PC-3 (cell line): ENCODE measurements at regions not wholly inside any gene's neighbourhood (a gene's known extent, or its start where the extent isn't known, plus 50 kb on each side); places are given as distances from the start of the nearest gene placed in this dataset.
A peak's percentile ranks its signal among the peaks of the same experiment; 100 is the strongest.

Source experiments
- ATAC-seq: fragments of 200-7000 bp; cut with Tn5 transposase; 2 replicates; pipeline ENCODE4 v1.9.1; 2020; ENCODE audit warnings: mild to moderate bottlenecking, moderate library complexity
- BruUV-seq: library from RNA; stranded (reverse); fragments of 400-500 nt; replicated peaks from 2 replicates; lab custom pipeline; 2021; lab: Mats Ljungman, UMichigan
- CTCF ChIA-PET: fragments of 300-600 bp; sonication (Branson Sonifier 250); formaldehyde crosslinking; loops from one replicate; lab custom pipeline; 2022; ENCODE audit warnings: antibody characterized with exemption; lab: Charles Lee
- POLR2A ChIA-PET: fragments of 300-600 bp; sonication (Branson Sonifier 250); formaldehyde crosslinking; loops from one replicate; lab custom pipeline; 2022; ENCODE audit warnings: antibody characterized with exemption; ENCODE audit not compliant: unreplicated experiment; lab: Charles Lee
- DNase-seq: peaks from one replicate; pipeline ENCODE4 v3.0.0-alpha.2; 2015
- H2AFZ ChIP-seq: fragments of 300-600 bp; sonication (generic); 2 replicates; pipeline ENCODE4 v1.6.0; 2016; ENCODE audit warnings: antibody characterized with exemption, low read length
- H3F3A ChIP-seq: fragments of 300-600 bp; sonication (generic); one replicate; pipeline ENCODE4 v1.6.0; 2017; ENCODE audit warnings: antibody characterized with exemption, low read length, control low read depth, mild to moderate bottlenecking; ENCODE audit not compliant: unreplicated experiment
- H3K27ac ChIP-seq: fragments of 300-600 bp; sonication (generic); 2 replicates; pipeline ENCODE4 v1.5.1; 2016; ENCODE audit warnings: mild to moderate bottlenecking, low read length
- H3K27me3 ChIP-seq: fragments of 300-600 bp; sonication (generic); 2 replicates; pipeline ENCODE4 v1.6.1; 2016; ENCODE audit warnings: low read length, mixed read lengths
- H3K36me3 ChIP-seq: fragments of 300-600 bp; sonication (generic); 2 replicates; pipeline ENCODE4 v1.6.1; 2016; ENCODE audit warnings: low read depth, mixed run types, low read length, mixed read lengths
- H3K4me1 ChIP-seq: fragments of 300-600 bp; sonication (generic); 2 replicates; pipeline ENCODE4 v1.5.1; 2016; ENCODE audit warnings: low read length; ENCODE audit not compliant: insufficient read depth
- H3K4me2 ChIP-seq: fragments of 300-600 bp; sonication (generic); 2 replicates; pipeline ENCODE4 v1.6.0; 2016; ENCODE audit warnings: low read length
- H3K4me3 ChIP-seq: fragments of 300-600 bp; sonication (generic); 2 replicates; pipeline ENCODE4 v1.5.1; 2016; ENCODE audit warnings: mild to moderate bottlenecking, low read length, mixed read lengths
- H3K79me2 ChIP-seq: fragments of 300-600 bp; sonication (generic); 2 replicates; pipeline ENCODE4 v1.6.1; 2017; ENCODE audit warnings: low read length, mixed read lengths
- H3K9ac ChIP-seq: fragments of 300-600 bp; sonication (generic); 2 replicates; pipeline ENCODE4 v1.6.0; 2016; ENCODE audit warnings: mild to moderate bottlenecking, low read length
- H3K9me2 ChIP-seq: fragments of 300-600 bp; sonication (generic); replicated peaks from 2 replicates; pipeline ENCODE4 v1.6.1; 2016; ENCODE audit warnings: mixed run types, low read length, mixed read lengths
- H3K9me3 ChIP-seq: fragments of 300-600 bp; sonication (generic); 2 replicates; pipeline ENCODE4 v1.6.1; 2016; ENCODE audit warnings: low read length, mixed read lengths
- H4K20me1 ChIP-seq: fragments of 300-600 bp; sonication (generic); 2 replicates; pipeline ENCODE4 v1.6.1; 2016; ENCODE audit warnings: low read length, mixed read lengths
- EZH2 ChIP-seq: fragments of 300-600 bp; sonication (generic); IDR thresholded peaks from one replicate; pipeline ENCODE4 v1.6.1; 2017; ENCODE audit warnings: antibody characterized with exemption, mild to moderate bottlenecking, low read length; ENCODE audit not compliant: unreplicated experiment
- EZH2phosphoT487 ChIP-seq: fragments of 300-600 bp; sonication (generic); IDR thresholded peaks from 2 replicates; pipeline ENCODE4 v1.6.1; 2018; ENCODE audit warnings: mild to moderate bottlenecking, antibody characterized with exemption, low read length, borderline replicate concordance
- intact Hi-C: fragments of 100-400 bp; cut with micrococcal nuclease; formaldehyde crosslinking; loops from 2 replicates; pipeline ENCODE4 v1.9.0; 2023
- TF ChIP-seq, protein P1 (sequence below): fragments of 300-600 bp; sonication (generic); conservative IDR thresholded peaks from 2 replicates; pipeline ENCODE4 v1.5.1; 2017; ENCODE audit warnings: antibody characterized with exemption, low read depth, mild to moderate bottlenecking, low read length

GRCh38 chr17:5819396-5819795 is 235.1 kb upstream of the NLRP1 start:
- H3K9me2 ChIP-seq: no peaks in the 10 kb centered on the region
- no peaks in the 10 kb centered on the region for H3K9me3 ChIP-seq
- no peak overlapping the region for H2AFZ ChIP-seq
- no peak overlapping the region for H3K9ac ChIP-seq
- no TSS peak for BruUV-seq
- peaks cover 20% of the 10 kb centered on the region for H3K4me1 ChIP-seq
- POLR2A ChIA-PET: no interaction called here
- no peaks in the 10 kb centered on the region for H4K20me1 ChIP-seq
- no peak for DNase-seq
- H3K36me3 ChIP-seq: no peaks in the 10 kb centered on the region
- no peaks in the 10 kb centered on the region for H3F3A ChIP-seq
- H3K4me3 ChIP-seq: no peak overlapping the region
- CTCF ChIA-PET: no interaction called here
- no peak overlapping the region for H3K4me2 ChIP-seq
- H3K79me2 ChIP-seq: 0 out of 2 replicates have a peak, but pooled peaks cover 2% of the 10 kb centered on the region
- intact Hi-C loops: no loop called here
- no peak for ATAC-seq
- H3K27me3 ChIP-seq: no peaks in the 10 kb centered on the region
- H3K27ac ChIP-seq: no peak overlapping the region
- TF ChIP-seq EZH2 (no peak), EZH2phosphoT487 (no peak)
- TF ChIP-seq, protein P1, sequence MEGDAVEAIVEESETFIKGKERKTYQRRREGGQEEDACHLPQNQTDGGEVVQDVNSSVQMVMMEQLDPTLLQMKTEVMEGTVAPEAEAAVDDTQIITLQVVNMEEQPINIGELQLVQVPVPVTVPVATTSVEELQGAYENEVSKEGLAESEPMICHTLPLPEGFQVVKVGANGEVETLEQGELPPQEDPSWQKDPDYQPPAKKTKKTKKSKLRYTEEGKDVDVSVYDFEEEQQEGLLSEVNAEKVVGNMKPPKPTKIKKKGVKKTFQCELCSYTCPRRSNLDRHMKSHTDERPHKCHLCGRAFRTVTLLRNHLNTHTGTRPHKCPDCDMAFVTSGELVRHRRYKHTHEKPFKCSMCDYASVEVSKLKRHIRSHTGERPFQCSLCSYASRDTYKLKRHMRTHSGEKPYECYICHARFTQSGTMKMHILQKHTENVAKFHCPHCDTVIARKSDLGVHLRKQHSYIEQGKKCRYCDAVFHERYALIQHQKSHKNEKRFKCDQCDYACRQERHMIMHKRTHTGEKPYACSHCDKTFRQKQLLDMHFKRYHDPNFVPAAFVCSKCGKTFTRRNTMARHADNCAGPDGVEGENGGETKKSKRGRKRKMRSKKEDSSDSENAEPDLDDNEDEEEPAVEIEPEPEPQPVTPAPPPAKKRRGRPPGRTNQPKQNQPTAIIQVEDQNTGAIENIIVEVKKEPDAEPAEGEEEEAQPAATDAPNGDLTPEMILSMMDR: no peak

GRCh38 chr17:5819921-5820685 is 235.8 kb upstream of the NLRP1 start:
- no peaks in the 10 kb centered on the region for H3K9me3 ChIP-seq
- ATAC-seq (no peak), DNase-seq (no peak)
- no peaks in the 10 kb centered on the region for H3K27me3 ChIP-seq
- H3K4me3 ChIP-seq: no peak overlapping the region
- ChIA-PET POLR2A (no interaction called here), CTCF (no interaction called here)
- H4K20me1 ChIP-seq: no peaks in the 10 kb centered on the region
- H3K9ac ChIP-seq: peak overlapping the region; percentile 4; the same call in 1 of the 2 replicates
- H3K27ac ChIP-seq: 0 out of 2 replicates have a peak overlapping the region, but pooled peaks have one; percentile 83
- no TSS peak for BruUV-seq
- peaks cover 26% of the 10 kb centered on the region for H3K4me1 ChIP-seq
- H3K36me3 ChIP-seq: no peaks in the 10 kb centered on the region
- 0 out of 2 replicates have a peak, but pooled peaks cover 2% of the 10 kb centered on the region for H3K79me2 ChIP-seq
- intact Hi-C loops: no loop called here
- H3K4me2 ChIP-seq: no peak overlapping the region
- H2AFZ ChIP-seq: no peak overlapping the region
- H3F3A ChIP-seq: no peaks in the 10 kb centered on the region
- no peak for TF ChIP-seq EZH2phosphoT487
- no peak for TF ChIP-seq EZH2
- TF ChIP-seq, protein P1: no peak
- H3K9me2 ChIP-seq: no peaks in the 10 kb centered on the region
